HL-60 (cell line): ENCODE measurements at regions not wholly inside any gene's neighbourhood (a gene's known extent, or its start where the extent isn't known, plus 50 kb on each side); places are given as distances from the start of the nearest gene placed in this dataset.

Experiments
- DNase-seq, 2 experiments: peaks; one replicate each; pipeline ENCODE4 v3.0.0-alpha.2; 2010 to 2020; ENCODE audit warnings: low read depth in 1 of 2, low spot score in 1 of 2
- H3K27ac ChIP-seq: fragments of 250-450 bp; sonication (Bioruptor Pico); replicated peaks from 2 replicates; pipeline ENCODE4 v1.5.1; 2020; ENCODE audit warnings: mild to moderate bottlenecking, moderate library complexity
- H3K27me3 ChIP-seq: fragments of 250-450 bp; sonication (Bioruptor Pico); 2 replicates; pipeline ENCODE4 v1.5.1; 2021; ENCODE audit warnings: mild to moderate bottlenecking, moderate library complexity; ENCODE audit not compliant: insufficient read depth, poor library complexity, severe bottlenecking
- H3K4me3 ChIP-seq: replicated peaks from 2 replicates; pipeline ENCODE4 v1.5.1; 2011; ENCODE audit warnings: mild to moderate bottlenecking, control low read depth, low read length; ENCODE audit not compliant: insufficient read depth
- CTCF ChIP-seq: IDR thresholded peaks from one replicate; pipeline ENCODE4 v1.5.1; 2011; ENCODE audit warnings: low read length, control low read depth, inconsistent platforms; ENCODE audit not compliant: insufficient read depth
- GABPA ChIP-seq: IDR thresholded peaks from 2 replicates; pipeline ENCODE4 v1.6.1; 2012; ENCODE audit warnings: low read depth
- POLR2AphosphoS5 ChIP-seq: IDR thresholded peaks from 2 replicates; pipeline ENCODE4 v1.6.1; 2012; ENCODE audit warnings: low read depth
- REST ChIP-seq: IDR thresholded peaks from 2 replicates; pipeline ENCODE4 v1.6.1; 2012; ENCODE audit warnings: low read depth; ENCODE audit not compliant: insufficient replicate concordance
- SPI1 ChIP-seq: IDR thresholded peaks from 2 replicates; pipeline ENCODE4 v1.6.1; 2012; ENCODE audit warnings: low read depth, mild to moderate bottlenecking, borderline replicate concordance

- TF ChIP-seq REST (no peak), CTCF (no peak), SPI1 (no peak), POLR2AphosphoS5 (no peak)
- H3K27ac ChIP-seq = no peak overlapping the region
Measured at GRCh38 chrX:42857766-42858165, 79.8 kb upstream of the PPP1R2C start.

GRCh38 chrX:42869011-42869410 lies 91.0 kb upstream of the PPP1R2C start:
- Histone ChIP-seq H3K27ac (no peak overlapping the region), H3K4me3 (no peak overlapping the region), H3K27me3 (no peaks in the 10 kb centered on the region)
- TF ChIP-seq SPI1 = no peak
- no peak for TF ChIP-seq GABPA
- TF ChIP-seq CTCF = no peak
- no peak for TF ChIP-seq POLR2AphosphoS5
- TF ChIP-seq REST = no peak
- no peak for DNase-seq

More at GRCh38 chrX:42857766-42858165, 79.8 kb upstream of the PPP1R2C start:
- DNase-seq = no peak
- Histone ChIP-seq H3K27me3 (no peaks in the 10 kb centered on the region), H3K4me3 (no peak overlapping the region)

GRCh38 chrX:42869659-42870476 lies 91.9 kb upstream of the PPP1R2C start:
- H3K27ac ChIP-seq = no peak overlapping the region

More at GRCh38 chrX:42869659-42870476, 91.9 kb upstream of the PPP1R2C start:
- H3K27me3 ChIP-seq = no peaks in the 10 kb centered on the region
- no peak for TF ChIP-seq GABPA
- no peak for TF ChIP-seq REST
- no peak for TF ChIP-seq SPI1
- TF ChIP-seq POLR2AphosphoS5 = no peak
- no peak for TF ChIP-seq CTCF
- no peak for DNase-seq
- no peak overlapping the region for H3K4me3 ChIP-seq
